K562 (cell line): ENCODE measurements at regions not wholly inside any gene's neighbourhood (a gene's known extent, or its start where the extent isn't known, plus 50 kb on each side); places are given as distances from the start of the nearest gene placed in this dataset.

Experiments
- ATAC-seq: fragments of 200-7000 bp; cut with Tn5 transposase; 3 replicates; pipeline ENCODE4 v1.9.1; 2020; ENCODE audit warnings: moderate library complexity
- BruUV-seq: library from RNA; stranded (reverse); fragments of 400-500 nt; replicated peaks from 2 replicates; lab custom pipeline; 2021; lab: Mats Ljungman, UMichigan
- CTCF ChIA-PET: fragments of 300-600 bp; formaldehyde crosslinking; extraction: SDS; loops from one replicate; lab custom pipeline; 2021; ENCODE audit warnings: low intra/inter-chr PET ratio; lab: Yijun Ruan, JAX
- POLR2A ChIA-PET: fragments of 300-600, 350-650 bp; sonication (Branson Sonifier 250); formaldehyde crosslinking; extraction: SDS; loops from one replicate; lab custom pipeline; 2021; ENCODE audit warnings: antibody characterized with exemption, inconsistent platforms; lab: Yijun Ruan, JAX
- DNase-seq, 4 experiments: peaks; one replicate each; pipeline versions ENCODE4 v3.0.0 to v3.0.0-alpha.2; 2011 to 2018; ENCODE audit warnings: low spot score in 3 of 4, mixed read lengths in 3 of 4; ENCODE audit errors: extremely low read depth in 1 of 4
- FAIRE-seq: peaks from 2 replicates; lab custom pipeline; 2011; peaks lifted over from hg19 to GRCh38; lab: Jason Lieb, UNC
- H2AFZ ChIP-seq: 2 replicates; pipeline ENCODE4 v1.6.0; 2011; ENCODE audit warnings: low read depth, low read length, control low read depth, inconsistent platforms
- H3K27ac ChIP-seq: fragments of 200-600 bp; 3 replicates; pipeline ENCODE4 v1.8.0; 2011; ENCODE audit warnings: low read depth, mild to moderate bottlenecking, control low read depth, inconsistent platforms, low read length, moderate library complexity, mixed read lengths; ENCODE audit errors: extremely low read depth
- H3K27me3 ChIP-seq, 2 experiments: fragments of 300-600 bp in 1 of 2; 2 replicates in 1 of 2; 3 replicates in 1 of 2; pipeline versions ENCODE4 v1.6.0 to v1.8.0; 2011; ENCODE audit warnings: inconsistent platforms in 2 of 2, low read length in 2 of 2, mild to moderate bottlenecking in 1 of 2, mixed read lengths in 1 of 2, moderate library complexity in 1 of 2; ENCODE audit not compliant: control insufficient read depth in 2 of 2, insufficient read depth in 2 of 2
- H3K36me3 ChIP-seq: fragments of 300-600 bp; 3 replicates; pipeline ENCODE4 v1.8.0; 2011; ENCODE audit warnings: mild to moderate bottlenecking, low read length, inconsistent platforms; ENCODE audit not compliant: control insufficient read depth, insufficient read depth
- H3K4me1 ChIP-seq, 2 experiments: fragments of 200-600 bp in 1 of 2; replicated peaks in 1 of 2; 2 replicates in 1 of 2; 3 replicates in 1 of 2; pipeline versions ENCODE4 v1.5.1 to v1.8.0; 2011; ENCODE audit warnings: inconsistent platforms in 2 of 2, low read length in 2 of 2, mild to moderate bottlenecking in 1 of 2, mixed read lengths in 1 of 2, moderate library complexity in 1 of 2; ENCODE audit not compliant: control insufficient read depth in 2 of 2, insufficient read depth in 2 of 2
- H3K4me2 ChIP-seq: 2 replicates; pipeline ENCODE4 v1.6.1; 2011; ENCODE audit warnings: low read length, control low read depth, inconsistent platforms, mixed read lengths; ENCODE audit not compliant: insufficient read depth
- H3K4me3 ChIP-seq: fragments of 200-600 bp; sonication (generic), shearing (Covaris generic); 2 replicates; pipeline ENCODE4 v1.5.1; 2016; ENCODE audit warnings: control low read depth, inconsistent platforms
- H3K79me2 ChIP-seq: fragments of 200-600 bp; 3 replicates; pipeline ENCODE4 v1.8.0; 2011; ENCODE audit warnings: low read length, inconsistent platforms; ENCODE audit not compliant: control insufficient read depth, insufficient read depth
- H3K9ac ChIP-seq, 2 experiments: 2 replicates each; pipeline versions ENCODE4 v1.6.0 to v1.6.1; 2011; ENCODE audit warnings: low read depth in 2 of 2, low read length in 2 of 2, control low read depth in 1 of 2, inconsistent platforms in 1 of 2, mild to moderate bottlenecking in 1 of 2, mixed read lengths in 1 of 2; ENCODE audit not compliant: insufficient read depth in 1 of 2
- H3K9me1 ChIP-seq: one replicate; pipeline ENCODE4 v1.6.0; 2011; ENCODE audit warnings: inconsistent platforms, mild to moderate bottlenecking, low read length, moderate library complexity; ENCODE audit not compliant: control insufficient read depth, insufficient read depth
- H3K9me3 ChIP-seq: replicated peaks from 2 replicates; pipeline ENCODE4 v1.5.1; 2011; ENCODE audit warnings: low read depth, low read length, inconsistent platforms; ENCODE audit not compliant: control insufficient read depth, insufficient read depth
- H4K20me1 ChIP-seq: replicated peaks from 2 replicates; pipeline ENCODE4 v1.6.1; 2011; ENCODE audit warnings: low read length, inconsistent platforms, mixed read lengths; ENCODE audit not compliant: control insufficient read depth, insufficient read depth
- FOXA1 ChIP-seq: fragments of 450-650 bp; IDR thresholded peaks from 2 replicates; pipeline ENCODE4 v1.6.1; 2016; ENCODE audit warnings: mild to moderate bottlenecking, borderline replicate concordance
- HNRNPL ChIP-seq: fragments of 200-400 bp; formaldehyde crosslinking; IDR thresholded peaks from 2 replicates; pipeline ENCODE4 v1.6.1; 2017; ENCODE audit warnings: low read depth, mild to moderate bottlenecking, low read length
- MYBL2 ChIP-seq, 2 experiments: fragments of 450-650 bp in 1 of 2; sonication (generic) in 1 of 2; formaldehyde crosslinking in 1 of 2; IDR thresholded peaks; 2 replicates each; pipeline versions ENCODE4 v1.6.1 to v1.8.1; 2017 to 2022; ENCODE audit warnings: borderline replicate concordance in 1 of 2, inconsistent platforms in 1 of 2, low read depth in 1 of 2, mild to moderate bottlenecking in 1 of 2, missing genetic modification reagents in 1 of 2, moderate library complexity in 1 of 2
- MYNN ChIP-seq, 2 experiments: sonication (generic); formaldehyde crosslinking in 1 of 2; IDR thresholded peaks; 2 replicates each; pipeline versions ENCODE4 v1.5.0 to v1.6.1; 2016 to 2020; ENCODE audit warnings: antibody characterized with exemption in 1 of 2, missing genetic modification reagents in 1 of 2
- PHB2 ChIP-seq: fragments of 450-650 bp; IDR thresholded peaks from 2 replicates; pipeline ENCODE4 v1.6.1; 2017; ENCODE audit warnings: low read depth
- RBBP5 ChIP-seq: fragments of 200-600 bp; sonication (generic); IDR thresholded peaks from 2 replicates; pipeline ENCODE4 v1.6.1; 2012; ENCODE audit warnings: borderline replicate concordance, mild to moderate bottlenecking, low read length, control low read depth, inconsistent platforms; ENCODE audit not compliant: insufficient read depth, poor library complexity, severe bottlenecking
- ZNF3 ChIP-seq: fragments of 250-450 bp; sonication (Bioruptor Pico); IDR thresholded peaks from 2 replicates; pipeline ENCODE4 v1.5.0; 2021; ENCODE audit warnings: mild to moderate bottlenecking, moderate library complexity
- ZNF584 ChIP-seq: fragments of 200-800 bp; sonication (Bioruptor generic); IDR thresholded peaks from 2 replicates; pipeline ENCODE4 v1.6.1; 2016; ENCODE audit warnings: low read depth, mild to moderate bottlenecking, missing genetic modification characterization, missing compliant biosample characterization
- ZSCAN29 ChIP-seq: fragments of 450-650 bp; IDR thresholded peaks from 2 replicates; pipeline ENCODE4 v1.6.1; 2017
- WGBS: fragments of 100-300 bp; shearing (Covaris generic); methylation state at CpG from one replicate; pipeline ENCODE4 v1.1.6; 2016; ENCODE audit warnings: low coverage, mixed read lengths; ENCODE audit not compliant: insufficient coverage; ENCODE audit errors: missing lambda C conversion rate; 5-methylcytosine and 5-hydroxymethylcytosine counted together
- in situ Hi-C: fragments of 300-500 bp; cut with MboI; formaldehyde crosslinking; loops from 4 replicates; pipeline ENCODE4 v1.15.0; 2018; ENCODE audit warnings: inconsistent platforms, mixed read lengths
- intact Hi-C: fragments of 100-400 bp; cut with micrococcal nuclease; formaldehyde crosslinking; loops from 2 replicates; pipeline ENCODE4 v1.14.2; 2022
- TF ChIP-seq, protein P1 (sequence below): IDR thresholded peaks from 2 replicates; pipeline ENCODE4 v1.6.1; 2011; ENCODE audit not compliant: insufficient read length; ENCODE audit errors: extremely low read depth
- TF ChIP-seq, protein P2 (sequence below): sonication (generic); formaldehyde crosslinking; IDR thresholded peaks from 2 replicates; pipeline ENCODE4 v1.8.0; 2022; ENCODE audit warnings: mild to moderate bottlenecking, missing genetic modification reagents
- TF ChIP-seq, protein P3 (sequence below): sonication (generic); IDR thresholded peaks from 2 replicates; pipeline ENCODE4 v1.6.1; 2016
- TF ChIP-seq, protein P4 (sequence below): fragments of 450-650 bp; conservative IDR thresholded peaks from 2 replicates; pipeline ENCODE4 v1.6.1; 2016; ENCODE audit warnings: missing genetic modification characterization, low read depth, mild to moderate bottlenecking, missing compliant biosample characterization, moderate library complexity

DNA sequence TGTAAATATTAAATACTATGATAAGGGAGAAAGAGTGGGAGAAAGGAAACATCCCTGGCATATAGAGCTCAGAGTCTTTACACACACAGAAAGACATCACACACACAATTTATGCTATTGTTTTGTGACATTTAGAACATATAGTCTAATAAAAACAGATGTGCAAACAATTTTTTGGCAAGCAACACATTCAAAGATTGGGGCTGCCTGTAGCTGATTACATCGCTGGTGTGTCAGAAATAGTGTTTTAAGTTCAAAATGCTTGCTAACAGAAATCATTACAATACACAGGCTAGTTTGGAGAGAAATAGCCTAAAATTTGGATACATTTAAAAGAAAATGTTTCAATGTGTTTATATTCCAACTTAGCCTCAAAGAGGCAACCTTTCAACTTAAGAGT, 256.7 kb upstream of the NPVF start:
- H3K27me3 ChIP-seq = peaks cover 0 to 13% of the 10 kb centered on the region in 2 experiments; a peak in 3 of 5 replicates
- H3K4me3 ChIP-seq = no peak overlapping the region
- 0 out of 2 replicates have a peak, but pooled peaks have one; percentile 45 for TF ChIP-seq MYNN (IDR thresholded peaks at IDR 0.05)
- no peak for TF ChIP-seq MYNN (CRISPR knock-in tag; IDR thresholded peaks at IDR 0.05)
- TF ChIP-seq ZNF3 = no peak
- CTCF ChIA-PET = no interaction called here
- no peaks in the 10 kb centered on the region; the same call in 1 of the 2 replicates for H4K20me1 ChIP-seq
- no peak overlapping the region for H3K9ac ChIP-seq
- FAIRE-seq (no peak), DNase-seq (no peak), ATAC-seq (no peak)
- H3K4me2 ChIP-seq = no peak overlapping the region
- no peaks in the 10 kb centered on the region for H3K9me3 ChIP-seq
- H3K4me1 ChIP-seq = no peaks in the 10 kb centered on the region
- BruUV-seq = no TSS peak
- intact Hi-C loops (no loop called here), in situ Hi-C loops (no loop called here)
- no peaks in the 10 kb centered on the region for H3K79me2 ChIP-seq
- 0% methylated on average over 1 of the region's 1 CpG for WGBS
- POLR2A ChIA-PET = no interaction called here
- H3K36me3 ChIP-seq = no peaks in the 10 kb centered on the region
- H2AFZ ChIP-seq = no peak overlapping the region
- H3K27ac ChIP-seq = no peak overlapping the region
- no peaks in the 10 kb centered on the region for H3K9me1 ChIP-seq

DNA sequence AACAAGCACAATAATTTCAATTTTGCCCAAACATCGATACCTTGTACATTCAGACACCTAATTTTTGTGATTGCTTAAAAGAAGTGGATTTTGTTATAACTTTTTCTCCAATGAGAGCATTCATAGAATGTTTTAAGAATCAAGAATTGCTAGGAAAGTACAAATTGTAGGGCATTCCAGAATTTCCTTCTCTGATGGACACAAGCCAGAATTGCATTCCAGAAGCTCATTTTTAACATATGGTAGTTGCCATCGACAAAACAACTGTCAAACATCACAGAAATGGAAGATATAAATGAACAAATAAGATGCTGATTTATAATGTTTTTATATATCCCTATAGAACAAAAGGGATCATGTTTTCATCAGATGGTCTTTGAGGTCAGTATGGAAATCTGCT, 258.4 kb upstream of the NPVF start:
- H3K9me3 ChIP-seq = no peaks in the 10 kb centered on the region
- no peak overlapping the region for H3K4me3 ChIP-seq
- no peak overlapping the region for H3K4me2 ChIP-seq
- FAIRE-seq = no peak
- in situ Hi-C loops (no loop called here), intact Hi-C loops (no loop called here)
- BruUV-seq = no TSS peak
- DNase-seq = no peak
- WGBS = 0% methylated on average over 2 of the region's 2 CpGs
- POLR2A ChIA-PET = no interaction called here
- ATAC-seq = no peak
- no peaks in the 10 kb centered on the region; a peak in 2 of 5 replicates for H3K4me1 ChIP-seq
- no peaks in the 10 kb centered on the region for H3K36me3 ChIP-seq
- H3K9ac ChIP-seq = no peak overlapping the region
- no peaks in the 10 kb centered on the region for H3K9me1 ChIP-seq
- no peak overlapping the region for H3K27ac ChIP-seq
- no peaks in the 10 kb centered on the region; a peak in 1 of 5 replicates for H3K27me3 ChIP-seq
- H2AFZ ChIP-seq = no peak overlapping the region
- CTCF ChIA-PET = no interaction called here
- no peaks in the 10 kb centered on the region; the same call in 1 of the 2 replicates for H4K20me1 ChIP-seq
- H3K79me2 ChIP-seq = no peaks in the 10 kb centered on the region
- TF ChIP-seq, protein P1, sequence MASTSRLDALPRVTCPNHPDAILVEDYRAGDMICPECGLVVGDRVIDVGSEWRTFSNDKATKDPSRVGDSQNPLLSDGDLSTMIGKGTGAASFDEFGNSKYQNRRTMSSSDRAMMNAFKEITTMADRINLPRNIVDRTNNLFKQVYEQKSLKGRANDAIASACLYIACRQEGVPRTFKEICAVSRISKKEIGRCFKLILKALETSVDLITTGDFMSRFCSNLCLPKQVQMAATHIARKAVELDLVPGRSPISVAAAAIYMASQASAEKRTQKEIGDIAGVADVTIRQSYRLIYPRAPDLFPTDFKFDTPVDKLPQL = no peak
- TF ChIP-seq RBBP5 (no peak), FOXA1 (no peak), ZNF584 (no peak), PHB2 (no peak), ZSCAN29 (no peak), MYBL2 (IDR thresholded peaks at IDR 0.05; ENCODE audit: low read depth) (no peak), MYBL2 (CRISPR knock-in tag; IDR thresholded peaks at IDR 0.05; ENCODE audit: borderline replicate concordance) (no peak), HNRNPL (no peak)
- TF ChIP-seq, protein P2, sequence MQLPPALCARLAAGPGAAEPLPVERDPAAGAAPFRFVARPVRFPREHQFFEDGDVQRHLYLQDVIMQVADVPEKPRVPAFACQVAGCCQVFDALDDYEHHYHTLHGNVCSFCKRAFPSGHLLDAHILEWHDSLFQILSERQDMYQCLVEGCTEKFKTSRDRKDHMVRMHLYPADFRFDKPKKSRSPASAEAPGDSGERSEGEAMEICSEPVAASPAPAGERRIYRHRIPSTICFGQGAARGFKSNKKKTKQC (CRISPR knock-in tag) = no peak
- TF ChIP-seq, protein P3, sequence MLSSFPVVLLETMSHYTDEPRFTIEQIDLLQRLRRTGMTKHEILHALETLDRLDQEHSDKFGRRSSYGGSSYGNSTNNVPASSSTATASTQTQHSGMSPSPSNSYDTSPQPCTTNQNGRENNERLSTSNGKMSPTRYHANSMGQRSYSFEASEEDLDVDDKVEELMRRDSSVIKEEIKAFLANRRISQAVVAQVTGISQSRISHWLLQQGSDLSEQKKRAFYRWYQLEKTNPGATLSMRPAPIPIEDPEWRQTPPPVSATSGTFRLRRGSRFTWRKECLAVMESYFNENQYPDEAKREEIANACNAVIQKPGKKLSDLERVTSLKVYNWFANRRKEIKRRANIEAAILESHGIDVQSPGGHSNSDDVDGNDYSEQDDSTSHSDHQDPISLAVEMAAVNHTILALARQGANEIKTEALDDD = no peak
- TF ChIP-seq, protein P4, sequence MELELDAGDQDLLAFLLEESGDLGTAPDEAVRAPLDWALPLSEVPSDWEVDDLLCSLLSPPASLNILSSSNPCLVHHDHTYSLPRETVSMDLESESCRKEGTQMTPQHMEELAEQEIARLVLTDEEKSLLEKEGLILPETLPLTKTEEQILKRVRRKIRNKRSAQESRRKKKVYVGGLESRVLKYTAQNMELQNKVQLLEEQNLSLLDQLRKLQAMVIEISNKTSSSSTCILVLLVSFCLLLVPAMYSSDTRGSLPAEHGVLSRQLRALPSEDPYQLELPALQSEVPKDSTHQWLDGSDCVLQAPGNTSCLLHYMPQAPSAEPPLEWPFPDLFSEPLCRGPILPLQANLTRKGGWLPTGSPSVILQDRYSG = no peak
